HG02798 (cell line): ENCODE measurements at regions not wholly inside any gene's neighbourhood (a gene's known extent, or its start where the extent isn't known, plus 50 kb on each side); places are given as distances from the start of the nearest gene placed in this dataset.

ENCODE experiments used
- ATAC-seq: cut with Tn5 transposase; IDR thresholded peaks from one replicate; pipeline ENCODE4 v1.9.1; 2021; ENCODE audit warnings: mild to moderate bottlenecking; ENCODE audit not compliant: unreplicated experiment, poor library complexity

DNA sequence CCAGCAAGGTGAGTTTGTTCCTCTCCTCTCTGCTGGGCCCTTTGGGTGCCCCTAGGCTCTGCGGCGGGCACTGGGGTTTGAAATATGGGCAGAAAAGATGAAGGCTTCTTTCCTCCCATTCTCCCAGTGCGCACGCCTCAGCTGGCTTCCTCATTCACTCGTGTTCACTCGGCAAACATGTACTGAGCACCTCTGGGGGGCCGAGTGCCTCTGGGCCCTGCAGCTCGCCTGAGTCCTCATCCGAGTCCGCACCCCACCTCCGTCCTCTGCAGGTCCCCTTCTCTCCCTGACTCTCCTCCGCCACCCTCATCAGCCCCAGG lies 98.5 kb upstream of the RUNX3 start:
- ATAC-seq = no peak

DNA sequence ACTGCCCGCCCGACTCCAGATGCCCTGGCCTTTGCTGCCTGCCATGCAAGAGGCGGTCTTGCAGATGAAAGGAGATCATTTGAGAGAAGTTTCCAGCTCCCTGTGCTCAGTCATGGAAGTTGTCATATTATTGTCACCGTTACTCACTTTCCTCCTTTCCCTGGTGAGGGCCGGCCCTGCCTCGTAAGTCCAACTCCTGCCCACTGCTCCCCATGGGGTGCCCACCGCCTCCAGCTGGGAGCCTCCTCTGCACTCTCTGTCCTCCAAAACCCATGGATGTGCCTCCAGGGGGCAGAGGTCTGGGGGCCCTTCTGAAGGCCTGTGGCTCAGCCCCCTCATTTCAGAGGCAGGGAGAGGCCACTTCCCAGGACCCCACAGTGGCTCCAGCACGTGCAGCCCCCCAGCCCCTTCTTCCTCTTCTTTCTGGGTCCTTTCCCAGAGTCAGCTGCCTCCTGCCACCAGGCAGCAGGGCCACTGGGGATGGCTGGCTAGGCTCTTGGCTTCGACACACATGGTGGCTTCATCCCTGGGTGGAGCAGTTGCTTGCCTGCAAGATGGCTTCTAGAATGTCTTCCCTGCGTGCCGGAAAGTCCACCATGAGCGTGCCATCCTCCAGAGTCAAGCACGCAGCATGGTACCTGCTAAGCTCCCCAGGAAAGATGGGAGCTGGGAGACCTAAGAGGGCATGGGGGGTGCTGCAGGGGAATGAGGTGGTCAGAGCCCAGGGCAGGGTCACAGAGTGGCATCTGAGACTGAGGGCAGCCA lies 97.9 kb upstream of the RUNX3 start:
- no peak for ATAC-seq

DNA sequence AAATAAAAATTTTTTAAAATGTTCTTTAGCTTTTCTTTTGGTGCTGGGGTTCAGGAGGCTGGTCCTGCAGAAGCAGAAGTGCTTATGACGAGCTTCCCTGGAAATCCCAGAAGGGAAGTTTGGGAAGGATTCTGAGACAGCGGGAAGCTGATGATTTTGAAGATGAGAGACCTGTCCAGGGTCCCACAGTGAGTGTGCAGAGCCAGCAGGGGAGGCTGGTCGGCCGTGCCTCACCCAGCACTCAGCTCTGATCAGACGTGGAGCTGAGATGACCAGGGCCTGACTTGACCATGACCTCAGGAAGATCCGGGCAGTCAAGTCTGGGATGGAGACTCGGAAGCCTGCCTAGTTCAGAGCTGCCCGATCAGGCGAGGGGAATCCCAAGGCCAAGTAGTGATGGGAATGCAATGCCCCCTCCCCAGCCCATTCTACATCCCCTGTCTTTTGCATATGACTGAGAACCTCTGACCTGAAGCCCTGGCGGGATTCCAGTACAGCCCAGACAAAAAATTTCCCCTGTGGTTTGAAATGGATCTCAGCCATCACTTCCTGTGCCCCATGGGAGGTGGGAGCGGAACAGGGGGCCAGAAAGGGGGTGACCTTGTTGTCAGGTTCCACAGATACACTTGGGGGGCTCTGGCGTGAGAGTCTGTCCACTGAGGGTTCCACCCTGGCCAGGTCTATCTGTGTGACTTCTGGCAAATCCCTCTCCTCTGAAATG lies 96.8 kb upstream of the RUNX3 start:
- no peak for ATAC-seq

DNA sequence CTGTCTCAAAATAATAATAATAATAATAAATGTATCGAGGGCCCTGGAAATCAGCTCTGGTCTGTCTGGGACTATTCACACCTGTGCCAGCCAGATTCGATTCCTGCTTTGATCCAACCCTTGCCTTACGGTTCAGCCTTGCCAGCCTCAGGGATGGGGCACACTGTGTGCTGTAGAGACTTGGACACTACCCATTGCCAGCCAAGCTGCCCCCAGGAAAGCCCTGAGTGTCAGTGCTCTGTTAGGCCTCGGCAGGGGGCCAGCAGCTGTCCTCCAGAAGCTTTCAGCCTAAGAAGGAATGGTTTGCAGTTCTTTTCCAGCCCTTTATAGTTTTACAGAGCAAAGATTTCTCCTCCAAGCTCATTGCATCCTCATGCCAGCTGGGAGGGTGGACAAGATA lies 96.2 kb upstream of the RUNX3 start:
- no peak for ATAC-seq

DNA sequence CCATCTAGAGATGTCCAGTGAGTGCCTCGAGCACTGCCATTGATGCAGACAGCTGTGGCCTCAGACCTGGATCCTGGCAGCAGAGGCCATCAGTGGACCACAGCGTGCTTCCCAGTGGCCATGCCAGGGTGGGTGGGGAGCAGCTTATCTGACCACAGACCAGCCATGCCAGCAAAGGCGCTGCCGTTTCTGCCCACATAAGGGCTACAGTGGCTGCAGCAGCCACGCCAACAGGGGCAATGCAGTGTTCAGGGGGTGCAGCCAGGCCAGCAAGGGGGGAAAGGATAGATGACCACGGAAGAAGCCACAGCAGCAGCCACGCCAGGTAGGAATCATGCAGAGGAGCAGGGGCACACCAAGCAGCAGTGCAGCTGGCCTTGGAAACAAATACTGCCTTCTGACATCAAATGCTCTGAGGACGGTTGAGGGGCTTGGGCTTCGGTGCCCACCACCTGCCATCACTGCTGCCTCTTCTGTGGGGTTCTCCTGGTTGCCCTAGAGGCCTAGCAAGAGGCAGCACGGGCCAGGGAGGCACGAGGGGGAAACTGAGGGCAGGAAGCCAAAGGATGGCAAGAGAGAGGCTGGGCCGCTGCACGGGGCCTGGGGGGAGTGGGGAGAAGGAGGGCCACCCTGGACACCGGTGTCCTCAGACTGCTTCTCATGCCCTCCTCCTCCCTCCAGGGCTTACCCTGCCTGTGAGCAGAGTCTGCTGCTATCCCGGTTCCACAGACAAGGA lies 94.7 kb upstream of the RUNX3 start:
- ATAC-seq = no peak

DNA sequence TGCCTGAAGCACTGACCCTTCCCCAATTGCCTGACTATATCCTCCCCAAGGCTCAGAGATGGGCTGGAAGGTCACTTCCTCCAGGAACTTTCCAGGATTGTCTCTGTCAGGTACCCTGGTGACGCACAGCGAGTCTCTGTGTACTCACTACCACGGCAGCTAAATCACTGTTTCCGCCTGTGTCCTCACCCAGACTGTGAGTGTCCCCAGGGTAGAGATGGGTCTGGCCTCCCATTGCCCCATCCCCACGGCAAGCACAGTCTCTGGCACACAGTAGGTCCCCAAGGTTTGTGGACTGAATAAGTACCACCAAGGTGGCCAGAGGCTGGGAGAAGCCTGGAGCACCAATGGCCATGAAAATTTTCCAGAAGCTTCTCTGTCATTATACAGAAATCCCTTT lies 93.8 kb upstream of the RUNX3 start:
- ATAC-seq = no peak

DNA sequence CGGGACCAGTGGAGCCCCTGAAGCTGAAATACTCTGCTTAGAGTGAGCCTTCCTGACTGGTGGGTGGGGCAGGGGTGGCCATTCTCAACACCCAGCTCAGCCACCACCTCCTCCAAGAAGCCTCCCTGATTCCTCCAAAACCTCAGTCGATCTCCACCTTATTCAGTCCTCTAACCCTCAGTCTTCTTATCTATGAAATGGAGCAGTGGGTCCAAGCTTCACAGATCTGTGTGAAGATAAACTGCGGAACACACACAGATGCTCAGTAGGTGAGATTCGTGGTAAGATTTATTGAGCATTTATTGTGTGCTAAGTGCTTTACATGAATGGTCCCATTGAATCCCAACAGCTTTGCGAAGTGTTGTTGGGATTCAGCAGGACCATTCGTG lies 93.1 kb upstream of the RUNX3 start:
- ATAC-seq = no peak

DNA sequence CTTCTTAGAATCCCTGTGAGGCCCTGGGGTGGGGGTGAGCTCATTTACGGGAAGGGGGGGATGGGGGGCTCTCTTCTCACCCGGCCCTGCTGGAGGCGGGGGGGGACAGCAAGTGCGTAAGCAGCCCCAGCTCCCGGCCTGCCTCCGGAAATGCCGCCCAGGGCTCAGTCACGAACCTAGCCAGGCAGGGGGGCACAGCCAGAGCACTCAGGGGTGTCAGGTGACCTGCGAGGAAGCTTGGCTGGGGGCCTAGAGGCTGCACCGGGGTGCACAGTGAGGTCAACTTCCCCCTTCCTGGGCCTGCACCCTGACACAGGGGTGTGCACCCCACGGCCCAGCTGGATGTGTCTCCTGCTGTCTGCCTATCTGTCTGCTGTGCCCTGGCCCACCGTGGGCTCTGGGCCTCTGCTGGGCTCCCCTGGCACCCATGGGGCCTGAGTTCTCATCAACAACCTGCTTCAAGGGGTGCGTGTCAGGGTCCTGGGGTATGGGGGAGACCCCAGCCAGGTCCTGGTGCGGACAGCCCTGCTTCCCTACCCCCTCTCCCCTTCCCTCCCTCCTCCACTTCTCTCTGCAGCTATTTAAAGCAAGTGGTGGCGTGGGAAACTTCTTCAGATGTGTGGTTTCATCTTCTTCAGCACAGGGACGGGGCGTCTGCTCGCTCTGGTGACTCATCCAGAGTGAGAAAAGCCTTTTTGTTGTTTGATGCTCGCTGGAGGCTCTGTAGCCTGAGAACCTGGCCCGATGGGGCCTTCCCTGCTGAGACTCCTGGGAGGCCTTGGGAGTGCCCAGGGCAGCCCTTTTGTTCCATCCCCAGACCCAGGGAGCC lies 92.5 kb upstream of the RUNX3 start:
- peak; percentile 79 for ATAC-seq

DNA sequence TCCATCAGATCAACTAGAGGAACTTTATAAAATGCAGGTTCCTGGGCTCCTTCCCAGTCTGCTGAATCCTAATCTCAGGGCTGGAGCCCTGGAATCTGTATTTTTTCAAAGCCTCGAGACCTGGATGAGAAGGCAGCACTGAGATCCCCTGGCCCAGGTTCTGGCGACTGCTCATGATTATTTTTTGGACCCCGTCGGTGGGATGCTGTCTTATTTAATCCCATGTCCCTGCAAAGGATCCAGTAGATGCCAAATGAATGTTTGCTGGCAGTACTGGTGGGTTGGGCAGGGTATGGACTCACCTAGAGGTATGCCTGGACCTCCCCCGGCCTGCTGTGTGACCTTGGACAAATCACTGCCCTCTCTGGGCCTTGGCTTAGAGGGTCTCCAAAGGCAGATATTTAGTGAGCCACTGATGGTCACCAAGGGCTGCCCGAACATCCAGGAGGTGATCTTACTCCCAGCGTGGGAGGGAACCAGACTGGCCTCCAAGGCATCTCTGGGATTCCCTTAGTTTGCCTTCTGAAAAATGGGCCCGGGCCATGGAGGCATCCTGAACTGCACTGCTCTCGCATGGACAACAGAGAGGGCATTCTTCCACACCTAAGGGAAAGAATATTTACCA lies 91.6 kb upstream of the RUNX3 start:
- ATAC-seq = no peak

DNA sequence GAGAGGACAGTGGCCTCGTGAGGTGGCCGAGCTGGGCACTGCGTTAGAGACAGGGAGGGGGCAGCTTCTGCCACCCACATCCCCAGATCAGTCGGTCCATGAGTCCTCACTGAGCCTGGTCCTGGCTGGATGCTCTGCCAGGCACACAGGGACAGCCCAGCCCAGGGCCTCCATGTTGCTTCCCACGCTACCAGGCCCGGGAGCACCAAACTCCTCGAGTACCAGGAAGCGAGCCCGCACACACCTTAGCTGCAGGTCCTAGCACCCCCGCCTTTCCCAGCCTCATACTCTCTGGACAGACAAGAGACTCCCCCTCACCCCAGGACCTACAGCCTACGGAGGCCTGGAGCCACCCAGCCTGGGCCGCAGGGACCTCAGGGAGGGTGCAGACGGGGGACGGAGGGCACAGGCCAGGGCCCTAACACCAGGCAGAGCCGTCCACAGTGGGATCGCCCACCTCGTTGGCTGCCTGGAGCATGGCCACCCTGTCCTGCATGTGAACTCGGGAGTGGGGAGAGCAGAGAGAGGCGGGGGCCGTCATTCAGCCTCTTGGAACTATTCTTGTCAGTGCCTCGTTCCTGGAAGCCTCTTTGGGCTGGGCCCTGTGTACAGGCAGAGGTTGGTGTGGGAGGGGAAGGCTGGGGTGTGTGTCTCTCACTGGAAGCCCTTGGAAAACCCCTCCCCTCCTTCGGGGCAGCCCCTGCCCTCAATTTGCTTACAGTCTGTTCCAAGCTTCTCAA lies 90.9 kb upstream of the RUNX3 start:
- no peak for ATAC-seq

DNA sequence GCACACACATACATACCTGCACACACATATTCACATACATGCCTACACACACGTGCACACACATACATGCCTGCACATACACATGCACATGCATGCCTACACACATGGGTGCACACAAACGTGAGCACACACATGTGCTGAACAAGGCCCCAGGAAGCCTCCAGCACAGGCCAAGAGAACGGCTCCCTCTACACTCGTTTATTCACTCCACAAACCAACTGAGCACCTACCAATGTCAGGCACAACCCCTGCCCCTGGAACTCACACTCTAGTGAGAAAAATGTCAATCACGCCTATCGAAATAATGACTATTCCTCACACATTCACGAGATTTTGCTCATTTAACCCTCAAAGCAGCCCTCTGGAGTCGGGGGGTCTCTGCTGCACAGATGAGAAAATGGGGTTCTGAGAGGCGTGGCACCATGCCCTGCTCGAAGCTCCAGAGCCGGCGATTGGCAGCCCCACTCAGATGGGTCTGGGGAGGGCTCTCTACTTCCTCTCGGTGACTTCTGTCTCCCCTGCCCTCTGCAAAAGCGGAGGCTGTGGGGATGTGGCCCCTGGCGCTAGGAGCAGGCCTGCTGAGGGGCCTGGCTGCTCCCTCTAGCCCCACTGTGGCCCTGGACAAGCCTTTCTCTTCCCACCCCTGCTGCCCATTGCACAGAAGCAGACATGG lies 90.2 kb upstream of the RUNX3 start:
- no peak for ATAC-seq

DNA sequence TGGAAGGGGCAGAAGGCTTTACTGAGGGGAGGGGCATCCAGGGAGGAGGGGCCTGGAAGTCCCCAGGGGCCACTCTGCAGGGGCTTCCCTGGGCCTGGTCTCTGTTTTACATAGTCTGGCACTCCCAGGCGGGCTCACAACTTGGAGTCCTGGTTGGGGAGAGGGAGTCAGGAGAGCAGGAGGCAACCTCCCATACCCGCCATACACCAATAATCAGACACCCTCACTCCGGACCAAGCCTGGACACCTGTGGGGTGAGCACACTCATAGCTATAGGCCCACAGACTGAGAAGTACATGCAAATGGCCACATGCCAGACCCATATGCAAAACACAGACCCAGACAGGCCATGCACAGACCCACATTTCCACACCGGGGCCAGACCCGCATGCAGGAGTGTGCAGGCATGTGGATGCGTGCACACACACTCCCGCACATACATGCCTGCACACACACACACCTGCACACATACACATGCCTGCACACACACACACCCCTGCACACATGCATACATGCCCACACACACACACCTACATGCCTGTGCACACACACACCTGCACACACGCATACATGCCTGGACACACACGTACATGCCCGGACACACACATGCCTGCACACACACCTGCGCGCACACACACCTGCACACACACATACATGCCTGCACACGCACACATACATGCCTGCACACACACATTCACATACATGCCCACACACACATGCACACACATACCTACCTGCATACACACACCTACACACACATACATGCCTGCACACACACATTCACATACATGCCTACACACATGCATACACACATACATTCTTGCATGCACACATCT lies 89.5 kb upstream of the RUNX3 start:
- ATAC-seq = peak; percentile 56

DNA sequence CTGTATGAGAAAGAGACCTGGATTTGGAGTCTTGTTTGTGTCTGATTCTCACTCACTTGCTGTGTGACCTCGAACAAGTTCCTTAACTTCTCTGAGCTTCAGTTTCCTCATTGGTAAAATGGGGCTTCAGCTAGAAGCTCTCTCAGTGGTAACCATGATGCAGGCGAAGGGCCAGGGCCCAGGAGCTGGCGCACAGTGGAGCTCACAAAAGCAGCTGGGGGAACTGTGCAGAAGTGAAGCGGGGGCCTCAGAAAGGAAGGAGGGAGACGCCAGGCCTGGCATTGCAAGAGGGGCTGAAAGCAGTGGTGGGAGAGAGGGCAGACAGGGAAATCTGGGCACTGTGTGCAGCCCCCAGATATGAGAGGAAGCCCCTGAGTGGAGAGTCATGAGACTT lies 88.9 kb upstream of the RUNX3 start:
- no peak for ATAC-seq

DNA sequence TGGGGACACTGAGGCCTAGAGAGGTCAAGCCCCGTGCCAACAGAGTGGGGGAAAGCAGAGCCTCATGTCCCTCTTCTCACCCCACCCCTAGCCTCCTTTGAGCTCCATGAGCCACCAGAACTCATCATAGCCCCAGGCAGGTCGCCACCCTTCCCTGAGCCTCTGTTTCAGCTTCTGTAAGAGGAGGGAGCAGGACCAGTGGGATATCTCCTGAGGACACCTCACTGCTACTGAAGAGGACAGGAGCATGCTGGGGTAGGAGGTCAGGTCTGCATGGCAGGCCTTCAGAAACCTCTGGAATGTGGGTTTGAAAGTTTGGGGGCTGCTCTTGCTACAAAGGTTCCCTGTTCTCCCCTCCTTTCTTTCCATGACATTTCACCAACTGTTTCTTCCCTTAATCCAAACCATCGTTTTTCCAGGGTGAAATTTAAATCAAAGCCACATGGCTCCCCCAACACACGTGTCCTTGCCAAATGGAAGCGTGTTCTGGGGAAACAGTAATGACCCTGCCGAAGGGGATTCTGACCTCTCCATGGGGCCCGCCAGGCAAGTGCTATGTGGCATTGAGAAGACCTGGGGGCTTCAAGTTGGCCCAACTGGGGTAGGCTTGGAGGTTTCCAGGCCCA lies 88.1 kb upstream of the RUNX3 start:
- ATAC-seq = no peak

DNA sequence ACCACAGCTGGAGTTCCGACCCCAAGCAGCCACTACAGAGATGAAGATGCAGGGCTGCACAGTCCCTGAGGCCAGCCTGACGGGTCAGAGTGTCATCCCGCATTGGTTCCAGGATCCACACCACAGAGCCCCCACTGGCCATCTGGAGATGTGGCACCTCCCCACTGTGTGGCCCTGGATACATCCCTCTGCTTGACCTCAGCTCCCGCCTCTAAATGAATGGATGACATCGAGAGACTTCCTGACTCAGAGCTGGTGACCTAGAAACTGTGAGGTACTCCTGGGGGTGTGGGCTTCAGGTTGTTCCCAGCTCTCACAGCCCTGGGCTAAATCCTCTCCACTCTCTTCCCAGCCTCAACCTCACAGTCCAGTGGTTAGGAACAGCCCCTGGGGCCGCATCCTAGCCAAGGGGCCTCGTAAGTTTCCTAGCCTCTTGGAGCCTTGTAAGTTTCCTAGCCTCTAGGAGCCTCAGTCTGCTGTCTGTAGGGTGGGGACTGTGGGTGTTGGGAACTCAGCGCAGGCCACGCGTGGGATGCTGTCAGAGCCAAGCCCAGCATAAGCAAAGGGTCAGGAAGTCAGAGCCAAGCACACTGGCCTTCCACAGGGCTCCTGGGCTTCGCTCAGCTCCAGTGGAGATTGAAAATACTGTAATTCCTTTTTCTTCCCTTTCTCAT lies 87.5 kb upstream of the RUNX3 start:
- no peak for ATAC-seq

DNA sequence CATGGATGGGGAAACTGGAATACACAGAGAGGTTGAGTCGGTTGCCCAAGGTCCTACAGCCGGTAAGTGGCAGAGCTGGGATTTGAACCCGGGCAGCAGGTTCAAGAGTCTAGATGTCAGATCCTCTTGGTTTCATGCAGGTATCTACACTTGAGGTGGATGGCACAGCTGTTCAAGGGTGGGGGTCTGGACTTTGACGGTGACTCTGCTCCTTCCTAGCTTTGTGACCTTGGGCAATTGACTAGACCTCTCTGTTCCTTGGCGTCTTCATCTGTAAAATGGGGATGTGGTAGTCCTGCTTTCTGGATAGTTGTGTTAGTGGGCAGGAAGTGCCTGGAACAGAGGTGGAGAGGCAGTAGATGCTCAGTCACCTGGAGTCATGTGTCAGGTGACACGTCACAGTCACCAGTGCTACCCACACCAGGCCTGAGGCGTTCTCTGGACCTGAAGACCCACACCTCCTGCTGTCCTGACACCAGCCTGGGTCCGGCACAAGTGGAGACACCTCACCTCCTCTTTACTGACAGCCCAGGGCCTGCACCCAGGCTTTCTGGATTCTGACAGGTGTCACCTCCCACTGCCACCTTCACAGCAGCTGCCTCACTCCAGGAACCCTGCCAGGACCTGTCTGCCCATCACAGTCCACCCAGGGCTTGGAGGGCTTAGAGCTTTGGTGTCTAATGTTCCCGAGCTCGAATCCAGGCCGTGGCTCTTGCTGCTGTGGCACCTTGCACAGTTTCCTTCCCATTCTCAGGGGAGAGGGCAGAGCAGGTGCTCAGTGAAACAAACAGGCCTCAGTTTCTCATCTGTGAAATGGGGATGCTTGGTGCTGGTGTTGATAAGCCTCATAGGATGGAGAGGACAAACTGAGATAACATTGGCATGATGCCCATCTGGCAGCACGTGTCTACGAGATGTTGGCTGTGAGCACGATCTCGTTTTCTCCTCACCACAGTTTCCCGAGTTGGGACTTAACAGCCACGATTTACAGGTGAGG lies 83.2 kb upstream of the RUNX3 start:
- ATAC-seq = no peak
